DND-41 (cell line): ENCODE measurements at regions not wholly inside any gene's neighbourhood (a gene's known extent, or its start where the extent isn't known, plus 50 kb on each side); places are given as distances from the start of the nearest gene placed in this dataset.

ENCODE experiments used
- ATAC-seq: fragments of 200-7000 bp; cut with Tn5 transposase; 3 replicates; pipeline ENCODE4 v1.9.1; 2021; ENCODE audit warnings: low read depth; ENCODE audit not compliant: insufficient read depth
- DNase-seq: peaks from one replicate; pipeline ENCODE4 v3.0.0-alpha.2; 2020
- H2AFZ ChIP-seq: 2 replicates; pipeline ENCODE4 v1.6.0; 2012; ENCODE audit warnings: low read depth, low read length
- H3K27ac ChIP-seq: 2 replicates; pipeline ENCODE4 v1.5.1; 2012; ENCODE audit warnings: low read length, inconsistent platforms
- H3K27me3 ChIP-seq: fragments of 200-600 bp; sonication (generic); 2 replicates; pipeline ENCODE4 v1.6.0; 2012; ENCODE audit warnings: low read length, mild to moderate bottlenecking, inconsistent platforms; ENCODE audit not compliant: insufficient read depth, poor library complexity
- H3K36me3 ChIP-seq: 2 replicates; pipeline ENCODE4 v1.5.1; 2012; ENCODE audit warnings: low read length, inconsistent platforms; ENCODE audit not compliant: insufficient read depth
- H3K4me1 ChIP-seq: 2 replicates; pipeline ENCODE4 v1.5.1; 2012; ENCODE audit warnings: mild to moderate bottlenecking, low read length; ENCODE audit not compliant: insufficient read depth
- H3K4me2 ChIP-seq: 2 replicates; pipeline ENCODE4 v1.6.0; 2012; ENCODE audit warnings: mild to moderate bottlenecking, moderate library complexity, low read length, inconsistent platforms; ENCODE audit not compliant: insufficient read depth
- H3K4me3 ChIP-seq, 2 experiments: fragments of 200-600 bp in 1 of 2; shearing (Covaris generic) in 1 of 2; 2 replicates each; pipeline ENCODE4 v1.5.1; 2012 to 2016; ENCODE audit warnings: inconsistent platforms in 2 of 2, low read length in 2 of 2, mild to moderate bottlenecking in 2 of 2, low read depth in 1 of 2, moderate library complexity in 1 of 2
- H3K79me2 ChIP-seq: 2 replicates; pipeline ENCODE4 v1.6.0; 2012; ENCODE audit warnings: low read length, inconsistent platforms; ENCODE audit not compliant: insufficient read depth
- H3K9ac ChIP-seq: 2 replicates; pipeline ENCODE4 v1.6.0; 2012; ENCODE audit warnings: low read depth, mild to moderate bottlenecking, inconsistent platforms, low read length, moderate library complexity
- H3K9me3 ChIP-seq: 2 replicates; pipeline ENCODE4 v1.5.1; 2012; ENCODE audit warnings: low read length, moderate library complexity, mild to moderate bottlenecking, inconsistent platforms; ENCODE audit not compliant: insufficient read depth, severe bottlenecking
- H4K20me1 ChIP-seq: 2 replicates; pipeline ENCODE4 v1.6.0; 2012; ENCODE audit warnings: low read length; ENCODE audit not compliant: insufficient read depth
- EZH2 ChIP-seq: IDR thresholded peaks from 3 replicates; pipeline ENCODE4 v1.6.1; 2012; ENCODE audit warnings: borderline replicate concordance, low read depth, mild to moderate bottlenecking, moderate library complexity, low read length, inconsistent platforms; ENCODE audit not compliant: severe bottlenecking
- TF ChIP-seq, protein P1 (sequence below): IDR thresholded peaks from 2 replicates; pipeline ENCODE4 v1.5.1; 2012; ENCODE audit warnings: borderline replicate concordance, low read length, moderate library complexity, mild to moderate bottlenecking; ENCODE audit not compliant: poor library complexity, severe bottlenecking; ENCODE audit errors: extremely low read depth

DNA sequence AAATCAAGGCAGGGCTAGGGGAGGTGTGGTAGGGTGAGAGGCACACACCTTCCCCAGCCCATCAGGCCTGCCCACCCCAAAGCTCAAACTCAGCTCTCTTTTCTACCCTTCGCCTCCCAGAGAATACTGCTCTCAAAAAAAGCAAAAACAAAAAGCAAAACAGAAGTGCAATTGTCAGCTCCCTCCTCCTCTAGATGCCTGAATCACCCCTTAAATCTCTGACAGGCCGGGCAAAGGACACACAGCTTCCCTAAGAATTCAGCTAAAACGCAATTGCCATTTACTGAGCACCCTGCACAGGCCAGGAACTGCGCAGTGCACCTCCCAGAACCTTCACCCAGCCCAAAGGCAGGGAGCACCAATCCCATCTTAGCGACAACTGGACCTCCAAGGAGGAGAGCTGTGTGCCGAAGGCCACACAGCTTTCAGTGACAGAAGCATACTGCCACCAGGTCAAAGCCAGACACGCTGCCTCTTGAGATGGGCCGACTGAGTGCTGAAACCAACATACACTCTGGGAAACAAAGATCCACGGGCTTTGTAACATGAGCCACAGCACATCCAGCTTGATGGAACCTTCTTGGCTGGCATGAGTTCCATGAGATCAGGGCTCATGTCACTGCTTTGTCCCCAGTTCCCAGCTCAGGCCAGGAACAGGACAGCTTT lies 53.4 kb upstream of the STXBP1 start:
- H3K4me3 ChIP-seq: no peak overlapping the region
- TF ChIP-seq, protein P1, sequence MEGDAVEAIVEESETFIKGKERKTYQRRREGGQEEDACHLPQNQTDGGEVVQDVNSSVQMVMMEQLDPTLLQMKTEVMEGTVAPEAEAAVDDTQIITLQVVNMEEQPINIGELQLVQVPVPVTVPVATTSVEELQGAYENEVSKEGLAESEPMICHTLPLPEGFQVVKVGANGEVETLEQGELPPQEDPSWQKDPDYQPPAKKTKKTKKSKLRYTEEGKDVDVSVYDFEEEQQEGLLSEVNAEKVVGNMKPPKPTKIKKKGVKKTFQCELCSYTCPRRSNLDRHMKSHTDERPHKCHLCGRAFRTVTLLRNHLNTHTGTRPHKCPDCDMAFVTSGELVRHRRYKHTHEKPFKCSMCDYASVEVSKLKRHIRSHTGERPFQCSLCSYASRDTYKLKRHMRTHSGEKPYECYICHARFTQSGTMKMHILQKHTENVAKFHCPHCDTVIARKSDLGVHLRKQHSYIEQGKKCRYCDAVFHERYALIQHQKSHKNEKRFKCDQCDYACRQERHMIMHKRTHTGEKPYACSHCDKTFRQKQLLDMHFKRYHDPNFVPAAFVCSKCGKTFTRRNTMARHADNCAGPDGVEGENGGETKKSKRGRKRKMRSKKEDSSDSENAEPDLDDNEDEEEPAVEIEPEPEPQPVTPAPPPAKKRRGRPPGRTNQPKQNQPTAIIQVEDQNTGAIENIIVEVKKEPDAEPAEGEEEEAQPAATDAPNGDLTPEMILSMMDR: no peak
- no peak for TF ChIP-seq EZH2
- H3K4me2 ChIP-seq: no peak overlapping the region
- H3K27me3 ChIP-seq: no peaks in the 10 kb centered on the region
- no peaks in the 10 kb centered on the region for H3K79me2 ChIP-seq
- no peak for DNase-seq
- H3K36me3 ChIP-seq: no peaks in the 10 kb centered on the region
- H3K9me3 ChIP-seq: no peaks in the 10 kb centered on the region
- peaks cover 29% of the 10 kb centered on the region for H3K4me1 ChIP-seq
- H3K9ac ChIP-seq: no peak overlapping the region
- no peak for ATAC-seq
- no peaks in the 10 kb centered on the region; the same call in 1 of the 2 replicates for H4K20me1 ChIP-seq
- no peak overlapping the region for H2AFZ ChIP-seq
- no peak overlapping the region for H3K27ac ChIP-seq

DNA sequence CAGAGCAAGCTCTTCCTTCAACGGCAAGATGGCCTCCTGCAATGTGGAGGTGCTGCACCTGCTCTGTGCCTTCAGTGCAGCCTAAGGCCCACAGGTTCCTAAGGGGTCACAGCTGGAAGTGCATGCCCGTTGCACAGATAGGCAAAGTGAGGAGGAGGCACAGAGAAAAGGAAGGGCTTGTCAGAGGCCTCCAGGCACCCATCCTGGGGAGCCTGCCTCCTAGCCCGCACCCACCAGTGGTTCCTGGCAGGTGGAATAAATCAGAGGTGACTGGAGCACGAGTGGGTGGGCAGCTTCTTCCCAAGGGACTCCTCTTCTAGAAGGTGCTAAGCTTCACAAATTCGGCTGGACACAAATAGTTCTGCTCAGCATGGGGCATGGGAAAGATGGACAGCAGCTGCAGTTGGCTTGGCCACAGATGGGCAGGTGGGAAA lies 52.8 kb upstream of the STXBP1 start:
- Histone ChIP-seq H4K20me1 (no peaks in the 10 kb centered on the region; the same call in 1 of the 2 replicates), H3K9me3 (no peaks in the 10 kb centered on the region), H3K4me2 (no peak overlapping the region), H3K9ac (no peak overlapping the region), H3K79me2 (no peaks in the 10 kb centered on the region), H3K36me3 (no peaks in the 10 kb centered on the region), H3K4me1 (peaks cover 29% of the 10 kb centered on the region), H3K4me3 (no peak overlapping the region), H2AFZ (no peak overlapping the region), H3K27ac (no peak overlapping the region), H3K27me3 (no peaks in the 10 kb centered on the region)
- TF ChIP-seq, protein P1: no peak
- TF ChIP-seq EZH2: no peak
- ATAC-seq: no peak
- DNase-seq: no peak

DNA sequence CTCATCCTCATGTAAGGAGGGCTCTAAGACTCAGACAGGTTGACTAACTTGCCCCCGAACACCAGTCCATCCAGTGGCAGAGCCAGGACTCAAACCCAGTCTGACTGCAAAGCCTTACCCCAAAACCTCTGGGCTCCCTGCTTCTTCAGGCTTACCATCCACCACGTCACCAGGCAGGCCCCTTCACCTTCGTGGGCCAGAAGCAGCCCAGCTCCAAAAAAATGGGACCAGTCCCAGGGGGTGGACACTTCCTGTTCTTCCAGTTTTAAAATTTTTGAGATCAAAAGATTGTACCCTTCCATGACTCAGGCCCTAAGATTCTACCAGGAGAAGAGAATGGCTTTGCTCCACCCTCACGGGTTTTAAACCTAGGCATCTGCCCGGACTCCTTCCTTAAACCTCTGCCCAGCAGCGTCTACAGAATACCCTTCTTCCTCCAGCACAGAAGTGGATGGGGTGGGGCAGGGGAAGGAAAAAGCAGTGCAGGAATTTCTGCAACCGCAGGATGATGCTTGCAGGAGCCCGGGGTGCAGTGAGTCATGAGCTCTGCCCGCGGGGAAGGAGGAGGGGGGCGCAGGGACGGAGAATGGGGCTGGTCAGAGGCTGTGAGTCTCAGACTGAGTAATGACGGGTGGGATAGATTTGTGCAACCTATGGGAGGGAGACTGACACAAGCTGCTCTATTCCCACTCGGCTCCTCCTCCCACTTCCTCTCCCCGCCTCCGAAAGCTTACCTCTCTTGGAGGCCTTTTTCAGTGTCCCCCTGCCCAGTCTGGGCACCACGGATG lies 50.4 kb upstream of the STXBP1 start:
- no peak for DNase-seq
- H3K4me1 ChIP-seq: peaks cover 11% of the 10 kb centered on the region
- H3K36me3 ChIP-seq: no peaks in the 10 kb centered on the region
- H4K20me1 ChIP-seq: no peaks in the 10 kb centered on the region; the same call in 1 of the 2 replicates
- H3K79me2 ChIP-seq: no peaks in the 10 kb centered on the region
- H3K27me3 ChIP-seq: no peaks in the 10 kb centered on the region
- H3K9ac ChIP-seq: no peak overlapping the region
- no peak overlapping the region for H3K4me3 ChIP-seq
- no peak overlapping the region for H3K4me2 ChIP-seq
- TF ChIP-seq, protein P1: no peak
- H2AFZ ChIP-seq: no peak overlapping the region
- H3K27ac ChIP-seq: no peak overlapping the region
- H3K9me3 ChIP-seq: no peaks in the 10 kb centered on the region
- no peak for ATAC-seq
